ENCODE measurements at regions not wholly inside any gene's neighbourhood (a gene's known extent, or its start where the extent isn't known, plus 50 kb on each side); places are given as distances from the start of the nearest gene placed in this dataset.

DNA sequence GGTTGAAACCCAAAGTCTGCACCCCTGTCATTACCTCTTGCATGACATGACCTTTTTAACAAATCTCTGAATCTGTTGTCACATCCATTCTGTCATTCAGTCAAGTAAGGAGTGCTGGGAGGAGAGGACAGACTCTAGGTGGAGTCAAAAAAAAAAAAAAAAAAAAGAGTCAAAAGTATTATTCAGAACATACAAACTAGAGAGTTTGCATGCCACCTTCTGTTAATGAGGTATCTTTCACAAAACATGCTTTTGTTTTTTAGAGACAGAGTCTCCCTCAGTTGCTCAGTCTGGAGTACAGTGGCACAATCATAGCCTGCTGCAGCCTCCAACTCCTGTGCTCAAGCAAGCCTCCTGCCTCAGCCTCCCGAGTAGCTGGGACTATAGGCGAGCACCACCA lies 81.6 kb upstream of the ARMC3 start:
- ATAC-seq (no peak), DNase-seq (no peak), FAIRE-seq (no peak)
- no peaks in the 10 kb centered on the region for H3K36me3 ChIP-seq
- TF ChIP-seq, protein P1, sequence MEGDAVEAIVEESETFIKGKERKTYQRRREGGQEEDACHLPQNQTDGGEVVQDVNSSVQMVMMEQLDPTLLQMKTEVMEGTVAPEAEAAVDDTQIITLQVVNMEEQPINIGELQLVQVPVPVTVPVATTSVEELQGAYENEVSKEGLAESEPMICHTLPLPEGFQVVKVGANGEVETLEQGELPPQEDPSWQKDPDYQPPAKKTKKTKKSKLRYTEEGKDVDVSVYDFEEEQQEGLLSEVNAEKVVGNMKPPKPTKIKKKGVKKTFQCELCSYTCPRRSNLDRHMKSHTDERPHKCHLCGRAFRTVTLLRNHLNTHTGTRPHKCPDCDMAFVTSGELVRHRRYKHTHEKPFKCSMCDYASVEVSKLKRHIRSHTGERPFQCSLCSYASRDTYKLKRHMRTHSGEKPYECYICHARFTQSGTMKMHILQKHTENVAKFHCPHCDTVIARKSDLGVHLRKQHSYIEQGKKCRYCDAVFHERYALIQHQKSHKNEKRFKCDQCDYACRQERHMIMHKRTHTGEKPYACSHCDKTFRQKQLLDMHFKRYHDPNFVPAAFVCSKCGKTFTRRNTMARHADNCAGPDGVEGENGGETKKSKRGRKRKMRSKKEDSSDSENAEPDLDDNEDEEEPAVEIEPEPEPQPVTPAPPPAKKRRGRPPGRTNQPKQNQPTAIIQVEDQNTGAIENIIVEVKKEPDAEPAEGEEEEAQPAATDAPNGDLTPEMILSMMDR (IDR thresholded peaks at IDR 0.05) = no peak
- no peaks in the 10 kb centered on the region for H3K27me3 ChIP-seq
- H3K27ac ChIP-seq = no peak overlapping the region
- intact Hi-C loops (cut with DNase I) = no loop called here
- H3K4me1 ChIP-seq = peaks cover 0 to 7% (median 4%) of the 10 kb centered on the region in 3 donors
- no peaks in the 10 kb centered on the region for H3K9me3 ChIP-seq
- 89 to 95% methylated on average over 2 of the region's 2 CpGs for WGBS, 2 donors
- H3K4me3 ChIP-seq = no peak overlapping the region

GRCh38 chr10:22839639-22840038 lies 88.2 kb upstream of the ARMC3 start:
- no peaks in the 10 kb centered on the region for H3K9me3 ChIP-seq
- H3K27ac ChIP-seq = no peak overlapping the region
- H3K4me1 ChIP-seq = no peaks in the 10 kb centered on the region
- DNase-seq (no peak), FAIRE-seq (no peak), ATAC-seq (no peak)
- H3K27me3 ChIP-seq = no peaks in the 10 kb centered on the region
- WGBS, 2 donors = 81 to 82% methylated on average over 5 of the region's 5 CpGs
- TF ChIP-seq, protein P1 (IDR thresholded peaks at IDR 0.05) = no peak
- H3K36me3 ChIP-seq = no peaks in the 10 kb centered on the region
- H3K4me3 ChIP-seq = no peak overlapping the region
- intact Hi-C loops (cut with DNase I) = no loop called here

DNA sequence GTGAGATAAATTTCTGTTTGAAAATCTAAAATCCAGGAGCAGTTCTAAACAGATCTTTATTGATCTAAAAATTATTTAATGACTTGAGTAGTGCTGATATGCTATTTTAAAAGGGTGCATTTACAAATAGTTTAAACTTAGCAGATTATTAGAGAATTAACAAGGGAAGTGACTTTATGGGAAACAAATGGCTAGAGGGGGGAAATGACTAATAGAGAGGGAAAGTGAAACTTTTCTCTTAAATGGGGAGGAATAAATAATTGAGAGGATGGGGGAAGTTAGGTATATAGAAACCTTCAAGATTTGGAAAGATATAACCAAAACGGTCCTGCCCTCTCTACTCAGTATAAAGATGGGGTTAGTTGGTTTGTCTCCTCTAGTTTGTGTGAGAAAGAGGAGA lies 90.1 kb upstream of the ARMC3 start:
- TF ChIP-seq, protein P1 (IDR thresholded peaks at IDR 0.05) = no peak
- Histone ChIP-seq H3K36me3 (no peaks in the 10 kb centered on the region), H3K27ac (no peak overlapping the region), H3K9me3 (no peaks in the 10 kb centered on the region), H3K4me3 (no peak overlapping the region), H3K27me3 (no peaks in the 10 kb centered on the region), H3K4me1 (no peaks in the 10 kb centered on the region)
- FAIRE-seq = no peak
- no peak for DNase-seq
- intact Hi-C loops (cut with DNase I) = no loop called here
- no peak for ATAC-seq
- 62 to 88% methylated on average over 1 of the region's 1 CpG for WGBS, 2 donors

- H3K9me3 ChIP-seq = no peaks in the 10 kb centered on the region
- 79 to 85% methylated on average over 7 of the region's 7 CpGs for WGBS, 2 donors
- H3K36me3 ChIP-seq = no peaks in the 10 kb centered on the region
- intact Hi-C loops (cut with DNase I) = no loop called here
- no peaks in the 10 kb centered on the region for H3K27me3 ChIP-seq
- FAIRE-seq = no peak
- H3K4me3 ChIP-seq = no peak overlapping the region
- TF ChIP-seq, protein P1 (IDR thresholded peaks at IDR 0.05) = no peak
- DNase-seq = no peak
- no peak for ATAC-seq
- no peaks in the 10 kb centered on the region for H3K4me1 ChIP-seq
- H3K27ac ChIP-seq = no peak overlapping the region
These were observed 90.5 kb upstream of the ARMC3 start for GRCh38 chr10:22837351-22837750.

DNA sequence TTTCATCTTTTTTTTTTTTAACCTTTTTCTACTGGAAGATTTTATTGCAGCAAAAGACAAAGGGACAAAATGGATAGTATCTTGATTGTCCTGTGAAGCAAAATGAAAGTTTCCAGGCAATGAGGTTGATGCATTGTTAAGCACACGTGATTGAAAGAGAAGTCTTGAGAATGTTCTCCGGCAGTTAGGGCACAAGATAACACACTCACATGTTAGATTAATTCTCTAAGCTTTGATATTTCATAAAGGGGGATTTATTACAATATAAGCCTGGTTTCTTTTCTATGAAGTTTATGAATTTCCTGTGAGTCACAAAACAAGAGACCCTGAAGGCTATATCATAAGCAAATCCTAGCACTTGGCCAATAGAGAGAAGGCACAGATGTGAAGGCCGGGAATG lies 93.4 kb upstream of the ARMC3 start:
- Histone ChIP-seq H3K27me3 (no peaks in the 10 kb centered on the region), H3K27ac (no peak overlapping the region), H3K9me3 (no peaks in the 10 kb centered on the region), H3K4me3 (no peak overlapping the region), H3K4me1 (no peaks in the 10 kb centered on the region), H3K36me3 (no peaks in the 10 kb centered on the region)
- no peak for DNase-seq
- no peak for FAIRE-seq
- 72 to 82% methylated on average over 3 of the region's 3 CpGs for WGBS, 2 donors
- TF ChIP-seq, protein P1 (IDR thresholded peaks at IDR 0.05) = no peak
- ATAC-seq = no peak
- intact Hi-C loops (cut with DNase I) = no loop called here
